ENCODE measurements at regions not wholly inside any gene's neighbourhood (a gene's known extent, or its start where the extent isn't known, plus 50 kb on each side); places are given as distances from the start of the nearest gene placed in this dataset.

- Histone ChIP-seq H3K4me3 (ENCODE audit: low read depth, low read length) (no peak overlapping the region), H3K9me3 (ENCODE audit: severe bottlenecking) (no peaks in the 10 kb centered on the region), H3K27me3 (ENCODE audit: insufficient read depth, low read depth, severe bottlenecking) (no peaks in the 10 kb centered on the region), H3K27ac (no peak overlapping the region), H3K36me3 (no peaks in the 10 kb centered on the region)
- no peak for TF ChIP-seq CTCF (IDR thresholded peaks at IDR 0.05; ENCODE audit: low read depth, low read length)
- DNase-seq, result no peak
Observed at GRCh38 chr5:125894383-125894782, 528.8 kb upstream of the GRAMD2B start.

- no peaks in the 10 kb centered on the region for H3K27me3 ChIP-seq (ENCODE audit: insufficient read depth, low read depth, severe bottlenecking)
Observed at GRCh38 chr5:125896368-125896767, 526.8 kb upstream of the GRAMD2B start.

GRCh38 chr5:125897089-125897488, 526.1 kb upstream of the GRAMD2B start:
- no peaks in the 10 kb centered on the region for H3K27me3 ChIP-seq (ENCODE audit: insufficient read depth, low read depth, severe bottlenecking)
- no peak for DNase-seq
- H3K27ac ChIP-seq, result no peak overlapping the region
- no peak overlapping the region for H3K4me3 ChIP-seq (ENCODE audit: low read depth, low read length)
- H3K9me3 ChIP-seq (ENCODE audit: severe bottlenecking), result no peaks in the 10 kb centered on the region
- no peaks in the 10 kb centered on the region for H3K36me3 ChIP-seq
- TF ChIP-seq CTCF (IDR thresholded peaks at IDR 0.05; ENCODE audit: low read depth, low read length), result no peak

More at GRCh38 chr5:125896368-125896767, 526.8 kb upstream of the GRAMD2B start:
- no peak for TF ChIP-seq CTCF (IDR thresholded peaks at IDR 0.05; ENCODE audit: low read depth, low read length)
- H3K36me3 ChIP-seq, result no peaks in the 10 kb centered on the region
- no peak overlapping the region for H3K27ac ChIP-seq
- H3K4me3 ChIP-seq (ENCODE audit: low read depth, low read length), result no peak overlapping the region
- no peak for DNase-seq
- no peaks in the 10 kb centered on the region for H3K9me3 ChIP-seq (ENCODE audit: severe bottlenecking)

- no peaks in the 10 kb centered on the region for H3K27me3 ChIP-seq (ENCODE audit: insufficient read depth, low read depth, severe bottlenecking)
- H3K36me3 ChIP-seq, result no peaks in the 10 kb centered on the region
- H3K9me3 ChIP-seq (ENCODE audit: severe bottlenecking), result no peaks in the 10 kb centered on the region
- no peak for DNase-seq
- TF ChIP-seq CTCF (IDR thresholded peaks at IDR 0.05; ENCODE audit: low read depth, low read length), result no peak
- no peak overlapping the region for H3K4me3 ChIP-seq (ENCODE audit: low read depth, low read length)
- no peak overlapping the region for H3K27ac ChIP-seq
Observed at GRCh38 chr5:125898851-125899405, 524.3 kb upstream of the GRAMD2B start.

- H3K27ac ChIP-seq, result no peak overlapping the region
- no peak for DNase-seq
- H3K36me3 ChIP-seq, result no peaks in the 10 kb centered on the region
- H3K4me3 ChIP-seq (ENCODE audit: low read depth, low read length), result no peak overlapping the region
- peaks cover 2% of the 10 kb centered on the region for H3K9me3 ChIP-seq (ENCODE audit: severe bottlenecking)
- no peak for TF ChIP-seq CTCF (IDR thresholded peaks at IDR 0.05; ENCODE audit: low read depth, low read length)
- H3K27me3 ChIP-seq (ENCODE audit: insufficient read depth, low read depth, severe bottlenecking), result no peaks in the 10 kb centered on the region
Observed at GRCh38 chr5:125912028-125912427, 511.2 kb upstream of the GRAMD2B start.

GRCh38 chr5:125913200-125913599, 510.0 kb upstream of the GRAMD2B start:
- Histone ChIP-seq H3K27me3 (ENCODE audit: insufficient read depth, low read depth, severe bottlenecking) (no peaks in the 10 kb centered on the region), H3K4me3 (ENCODE audit: low read depth, low read length) (no peak overlapping the region), H3K36me3 (no peaks in the 10 kb centered on the region), H3K9me3 (ENCODE audit: severe bottlenecking) (no peaks in the 10 kb centered on the region), H3K27ac (no peak overlapping the region)
- no peak for TF ChIP-seq CTCF (IDR thresholded peaks at IDR 0.05; ENCODE audit: low read depth, low read length)
- DNase-seq, result no peak

Data from WERI-Rb-1 (cell line).